ENCODE measurements at regions not wholly inside any gene's neighbourhood (a gene's known extent, or its start where the extent isn't known, plus 50 kb on each side); places are given as distances from the start of the nearest gene placed in this dataset.
A peak's percentile ranks its signal among the peaks of the same experiment; 100 is the strongest.

- no peaks in the 10 kb centered on the region for H3K36me3 ChIP-seq
- intact Hi-C loops (cut with DNase I) = no loop called here
Measured at GRCh38 chr4:183586824-183587223, 72.2 kb downstream of the RWDD4 start.

GRCh38 chr4:183588169-183588675 is 70.8 kb downstream of the RWDD4 start:
- intact Hi-C loops (cut with DNase I) = no loop called here
- no peak for DNase-seq (ENCODE audit: low spot score in 2 of 2)

More at GRCh38 chr4:183586824-183587223, 72.2 kb downstream of the RWDD4 start:
- Histone ChIP-seq H3K9me3 (no peaks in the 10 kb centered on the region), H3K4me1 (no peaks in the 10 kb centered on the region), H3K4me3 (no peak overlapping the region), H3K27me3 (no peaks in the 10 kb centered on the region), H3K27ac (no peak overlapping the region)
- no peak for DNase-seq (ENCODE audit: low spot score in 2 of 2)
- no peak for TF ChIP-seq CTCF (IDR thresholded peaks at IDR 0.05)

GRCh38 chr4:183588691-183589090 is 70.3 kb downstream of the RWDD4 start:
- H3K36me3 ChIP-seq = no peaks in the 10 kb centered on the region
- H3K4me3 ChIP-seq = peak overlapping the region in 1 of 2 donors; percentile 40
- H3K4me1 ChIP-seq = no peaks in the 10 kb centered on the region
- TF ChIP-seq CTCF (IDR thresholded peaks at IDR 0.05) = no peak
- intact Hi-C loops (cut with DNase I) = no loop called here
- no peaks in the 10 kb centered on the region for H3K27me3 ChIP-seq
- no peaks in the 10 kb centered on the region for H3K9me3 ChIP-seq
- DNase-seq (ENCODE audit: low spot score in 2 of 2) = no peak
- peak overlapping the region; percentile 12 to 50 for H3K27ac ChIP-seq

More at GRCh38 chr4:183588169-183588675, 70.8 kb downstream of the RWDD4 start:
- Histone ChIP-seq H3K27ac (peak overlapping the region; percentile 12 to 50), H3K27me3 (no peaks in the 10 kb centered on the region), H3K36me3 (no peaks in the 10 kb centered on the region), H3K9me3 (no peaks in the 10 kb centered on the region), H3K4me1 (no peaks in the 10 kb centered on the region), H3K4me3 (peak overlapping the region in 1 of 2 donors; percentile 40)
- no peak for TF ChIP-seq CTCF (IDR thresholded peaks at IDR 0.05)

GRCh38 chr4:183589461-183590099 is 69.4 kb downstream of the RWDD4 start:
- Histone ChIP-seq H3K9me3 (no peaks in the 10 kb centered on the region), H3K4me3 (no peak overlapping the region), H3K27me3 (no peaks in the 10 kb centered on the region), H3K27ac (no peak overlapping the region), H3K36me3 (no peaks in the 10 kb centered on the region), H3K4me1 (no peaks in the 10 kb centered on the region)
- no peak for TF ChIP-seq CTCF (IDR thresholded peaks at IDR 0.05)
- no peak for DNase-seq (ENCODE audit: low spot score in 2 of 2)
- intact Hi-C loops (cut with DNase I) = no loop called here
